ENCODE measurements at regions not wholly inside any gene's neighbourhood (a gene's known extent, or its start where the extent isn't known, plus 50 kb on each side); places are given as distances from the start of the nearest gene placed in this dataset.

GRCh38 chr3:16740515-16740914 is 135.3 kb upstream of the DAZL start:
- DNase-seq (ENCODE audit: low read depth) = no peak
- no peak overlapping the region for H3K4me3 ChIP-seq (replicated peaks; ENCODE audit: low read depth, low read length)
- TF ChIP-seq CTCF (IDR thresholded peaks at IDR 0.05; ENCODE audit: low read length, missing control alignments) = no peak

- H3K4me3 ChIP-seq (replicated peaks; ENCODE audit: low read depth, low read length) = no peak overlapping the region
- TF ChIP-seq CTCF (IDR thresholded peaks at IDR 0.05; ENCODE audit: low read length, missing control alignments) = no peak
- DNase-seq (ENCODE audit: low read depth) = peak; percentile 87
Observed at GRCh38 chr3:16741103-16741758, 136.0 kb upstream of the DAZL start.

GRCh38 chr3:16741890-16742289 is 136.7 kb upstream of the DAZL start:
- TF ChIP-seq CTCF (IDR thresholded peaks at IDR 0.05; ENCODE audit: low read length, missing control alignments) = no peak
- H3K4me3 ChIP-seq (replicated peaks; ENCODE audit: low read depth, low read length) = no peak overlapping the region
- peak; percentile 20 for DNase-seq (ENCODE audit: low read depth)

- H3K4me3 ChIP-seq (replicated peaks; ENCODE audit: low read depth, low read length) = no peak overlapping the region
- no peak for DNase-seq (ENCODE audit: low read depth)
- no peak for TF ChIP-seq CTCF (IDR thresholded peaks at IDR 0.05; ENCODE audit: low read length, missing control alignments)
Observed at GRCh38 chr3:16743276-16743675, 138.1 kb upstream of the DAZL start.

GRCh38 chr3:16759227-16759903 is 125.4 kb upstream of the PLCL2 start:
- H3K4me3 ChIP-seq (replicated peaks; ENCODE audit: low read depth, low read length) = no peak overlapping the region
- no peak for DNase-seq (ENCODE audit: low read depth)
- no peak for TF ChIP-seq CTCF (IDR thresholded peaks at IDR 0.05; ENCODE audit: low read length, missing control alignments)

- DNase-seq (ENCODE audit: low read depth) = no peak
- H3K4me3 ChIP-seq (replicated peaks; ENCODE audit: low read depth, low read length) = no peak overlapping the region
- TF ChIP-seq CTCF (IDR thresholded peaks at IDR 0.05; ENCODE audit: low read length, missing control alignments) = no peak
Observed at GRCh38 chr3:16761571-16761970, 123.2 kb upstream of the PLCL2 start.

- no peak overlapping the region for H3K4me3 ChIP-seq (replicated peaks; ENCODE audit: low read depth, low read length)
- TF ChIP-seq CTCF (IDR thresholded peaks at IDR 0.05; ENCODE audit: low read length, missing control alignments) = no peak
- no peak for DNase-seq (ENCODE audit: low read depth)
Observed at GRCh38 chr3:16765661-16766060, 119.1 kb upstream of the PLCL2 start.
